Caco-2 (cell line): ENCODE measurements at regions not wholly inside any gene's neighbourhood (a gene's known extent, or its start where the extent isn't known, plus 50 kb on each side); places are given as distances from the start of the nearest gene placed in this dataset.

Experiments
- BruUV-seq: library from RNA; stranded (reverse); fragments of 400-500 nt; replicated peaks from 2 replicates; lab custom pipeline; 2021; lab: Mats Ljungman, UMichigan
- CTCF ChIA-PET: fragments of 300-600 bp; sonication (Branson Sonifier 250); formaldehyde crosslinking; loops from one replicate; lab custom pipeline; 2022; ENCODE audit warnings: antibody characterized with exemption; lab: Charles Lee
- POLR2A ChIA-PET: fragments of 300-600 bp; sonication (Branson Sonifier 250); formaldehyde crosslinking; loops from one replicate; lab custom pipeline; 2022; ENCODE audit warnings: antibody characterized with exemption; lab: Charles Lee
- DNase-seq, 2 experiments: peaks; one replicate each; pipeline versions ENCODE4 v3.0.0 to v3.0.0-alpha.2; 2020 to 2022
- H3K27me3 ChIP-seq: replicated peaks from 2 replicates; pipeline ENCODE4 v1.6.0; 2011; ENCODE audit warnings: low read length; ENCODE audit not compliant: control insufficient read depth, insufficient read depth
- H3K36me3 ChIP-seq: 2 replicates; pipeline ENCODE4 v1.5.1; 2011; ENCODE audit warnings: low read length; ENCODE audit not compliant: control insufficient read depth, insufficient read depth
- H3K4me1 ChIP-seq: fragments of 250-450 bp; sonication (Bioruptor Pico); 2 replicates; pipeline ENCODE4 v1.5.1; 2020; ENCODE audit warnings: mild to moderate bottlenecking
- H3K4me3 ChIP-seq: 2 replicates; pipeline ENCODE4 v1.5.1; 2011; ENCODE audit warnings: low read depth, mild to moderate bottlenecking, control low read depth, low read length
- H3K9me3 ChIP-seq: fragments of 250-450 bp; sonication (Bioruptor Pico); 2 replicates; pipeline ENCODE4 v1.5.1; 2020; ENCODE audit warnings: mild to moderate bottlenecking, moderate library complexity
- H3K27ac Mint-ChIP-seq: one replicate; pipeline ENCODE4 v1.8.0; 2022; ENCODE audit warnings: mixed read lengths; ENCODE audit not compliant: unreplicated experiment
- H3K27me3 Mint-ChIP-seq: one replicate; pipeline ENCODE4 v1.8.0; 2022; ENCODE audit warnings: mixed read lengths; ENCODE audit not compliant: insufficient read depth, unreplicated experiment
- H3K36me3 Mint-ChIP-seq: one replicate; pipeline ENCODE4 v1.8.0; 2022; ENCODE audit warnings: mild to moderate bottlenecking, mixed read lengths; ENCODE audit not compliant: insufficient read depth, unreplicated experiment
- H3K4me1 Mint-ChIP-seq: one replicate; pipeline ENCODE4 v1.8.0; 2022; ENCODE audit warnings: low read depth, mixed read lengths; ENCODE audit not compliant: unreplicated experiment
- H3K4me3 Mint-ChIP-seq: one replicate; pipeline ENCODE4 v1.8.0; 2022; ENCODE audit warnings: mild to moderate bottlenecking, moderate library complexity, mixed read lengths; ENCODE audit not compliant: unreplicated experiment
- H3K9me3 Mint-ChIP-seq: one replicate; pipeline ENCODE4 v1.8.0; 2022; ENCODE audit warnings: mixed read lengths; ENCODE audit not compliant: unreplicated experiment
- CTCF ChIP-seq, 2 experiments: fragments of 200-600 bp in 1 of 2; IDR thresholded peaks; 1 replicate in 1 of 2; 2 replicates in 1 of 2; pipeline versions ENCODE4 v1.5.1 to v1.8.0; 2011 to 2022; ENCODE audit warnings: antibody characterized with exemption in 1 of 2, control low read depth in 1 of 2, inconsistent platforms in 1 of 2, low read depth in 1 of 2, low read length in 1 of 2, mild to moderate bottlenecking in 1 of 2, moderate library complexity in 1 of 2; ENCODE audit not compliant: insufficient read depth in 1 of 2, severe bottlenecking in 1 of 2, unreplicated experiment in 1 of 2
- intact Hi-C: fragments of 100-400 bp; cut with micrococcal nuclease; formaldehyde crosslinking; loops from one replicate; pipeline ENCODE4 v1.10.0; 2022; ENCODE audit not compliant: unreplicated experiment

DNA sequence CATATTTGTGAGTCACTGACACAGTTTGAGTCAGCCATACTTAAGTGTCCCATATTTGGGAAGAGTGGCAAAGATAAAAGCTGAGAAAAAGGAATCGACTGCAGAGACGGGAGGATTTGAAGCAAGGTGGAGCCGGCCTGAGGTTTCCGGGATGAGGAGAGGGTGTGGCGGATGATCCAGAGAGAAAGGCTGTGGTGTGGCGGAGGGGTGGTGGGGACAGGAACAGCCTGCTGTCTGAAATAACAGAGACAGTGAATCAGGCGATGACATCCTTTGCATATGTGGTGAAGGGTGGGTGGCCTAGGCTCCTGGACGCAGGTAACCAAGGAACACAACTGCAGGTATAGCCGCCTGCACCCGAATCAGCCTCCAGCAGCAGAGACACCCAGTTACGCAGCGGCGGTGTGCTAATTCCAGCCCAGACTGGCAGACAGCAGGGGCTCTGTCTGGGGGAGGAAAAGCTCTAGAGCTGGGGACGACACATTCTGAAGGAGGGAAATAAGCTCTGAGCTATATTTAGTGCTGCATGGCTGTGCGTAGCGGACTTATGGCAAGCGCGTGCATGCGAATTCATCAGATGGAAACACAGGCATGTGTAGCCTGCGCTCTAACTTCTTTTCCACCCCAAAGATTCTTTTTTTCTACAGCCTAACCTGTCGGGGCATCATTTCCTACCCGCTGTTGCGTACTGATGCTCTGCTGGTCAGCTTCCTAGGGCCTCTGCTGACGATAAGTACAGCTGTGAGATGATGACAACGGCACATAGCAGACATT, 62.7 kb upstream of the BARX2 start:
- no peaks in the 10 kb centered on the region for H3K9me3 ChIP-seq
- H3K36me3 Mint-ChIP-seq: peaks cover 15% of the 10 kb centered on the region
- peak overlapping the region; percentile 94 for H3K27ac Mint-ChIP-seq
- H3K4me3 Mint-ChIP-seq: no peak overlapping the region
- H3K4me1 Mint-ChIP-seq: peaks cover 63% of the 10 kb centered on the region
- peaks cover 23% of the 10 kb centered on the region for H3K9me3 Mint-ChIP-seq
- H3K27me3 ChIP-seq: no peaks in the 10 kb centered on the region
- no peaks in the 10 kb centered on the region for H3K36me3 ChIP-seq
- peaks cover 47% of the 10 kb centered on the region for H3K4me1 ChIP-seq
- intact Hi-C loops: loop anchor here (1.0 kb wide), 1 partner anchor 13 kb away; no protein-coding TSS in a partner anchor
- no peaks in the 10 kb centered on the region for H3K27me3 Mint-ChIP-seq
- TSS peak; percentile 55 for BruUV-seq
- DNase-seq: no peak
- TF ChIP-seq CTCF (IDR thresholded peaks at IDR 0.05; ENCODE audit: insufficient read depth in 1 of 2, low read depth in 1 of 2, low read length in 1 of 2, severe bottlenecking in 1 of 2, unreplicated experiment in 1 of 2): no peak
- H3K4me3 ChIP-seq: no peak overlapping the region
- ChIA-PET CTCF (interaction anchor here (0.7 kb wide), 1 partner anchor 17 kb away, joined by 3 read pairs; no protein-coding TSS in a partner anchor), POLR2A (interaction anchor here (0.5 to 0.6 kb wide), 2 partner anchors 11 to 236 kb away, joined by 3 read pairs; no protein-coding TSS in a partner anchor)

GRCh38 chr11:129308241-129308865, 67.3 kb upstream of the BARX2 start:
- no peaks in the 10 kb centered on the region for H3K27me3 Mint-ChIP-seq
- no peak for DNase-seq
- Histone ChIP-seq H3K9me3 (peaks cover 10% of the 10 kb centered on the region; the same call in 1 of the 2 replicates), H3K27me3 (no peaks in the 10 kb centered on the region), H3K4me3 (no peak overlapping the region), H3K4me1 (peaks cover 7% of the 10 kb centered on the region), H3K36me3 (no peaks in the 10 kb centered on the region)
- POLR2A ChIA-PET: no interaction called here
- no TSS peak for BruUV-seq
- H3K36me3 Mint-ChIP-seq: peaks cover 7% of the 10 kb centered on the region
- CTCF ChIA-PET: no interaction called here
- H3K4me1 Mint-ChIP-seq: peaks cover 28% of the 10 kb centered on the region
- no peak overlapping the region for H3K4me3 Mint-ChIP-seq
- TF ChIP-seq CTCF (IDR thresholded peaks at IDR 0.05; ENCODE audit: insufficient read depth in 1 of 2, low read depth in 1 of 2, low read length in 1 of 2, severe bottlenecking in 1 of 2, unreplicated experiment in 1 of 2): no peak
- peaks cover 25% of the 10 kb centered on the region for H3K9me3 Mint-ChIP-seq
- H3K27ac Mint-ChIP-seq: no peak overlapping the region
- intact Hi-C loops: no loop called here

DNA sequence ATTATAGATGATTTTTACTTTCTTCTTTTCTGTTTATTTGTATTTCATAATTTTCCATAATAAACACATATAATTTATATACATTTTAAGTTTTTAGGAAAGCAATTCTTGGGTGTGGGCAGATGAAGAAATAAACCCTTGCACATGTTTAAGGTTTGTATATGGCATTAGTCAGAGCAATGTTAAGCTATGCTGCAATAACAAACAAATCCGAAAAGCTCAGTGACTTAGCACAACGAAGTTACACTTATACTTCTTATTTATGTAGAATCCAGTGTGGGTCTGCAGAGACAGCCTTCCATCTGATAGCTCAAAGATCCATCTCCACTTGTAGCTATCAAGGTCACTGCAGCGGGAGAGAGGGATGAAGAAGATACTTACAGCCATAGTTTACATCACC, 68.5 kb upstream of the BARX2 start:
- Histone ChIP-seq H3K4me3 (no peak overlapping the region), H3K36me3 (no peaks in the 10 kb centered on the region), H3K4me1 (no peaks in the 10 kb centered on the region), H3K27me3 (no peaks in the 10 kb centered on the region), H3K9me3 (peaks cover 10% of the 10 kb centered on the region; the same call in 1 of the 2 replicates)
- Mint-ChIP-seq H3K9me3 (peaks cover 25% of the 10 kb centered on the region), H3K4me3 (no peak overlapping the region), H3K4me1 (peaks cover 16% of the 10 kb centered on the region), H3K27ac (no peak overlapping the region), H3K27me3 (no peaks in the 10 kb centered on the region), H3K36me3 (peaks cover 7% of the 10 kb centered on the region)
- CTCF ChIA-PET: interaction anchor here (0.8 kb wide), 1 partner anchor 9 kb away, joined by 3 read pairs; no protein-coding TSS in a partner anchor
- no peak for TF ChIP-seq CTCF (IDR thresholded peaks at IDR 0.05; ENCODE audit: insufficient read depth in 1 of 2, low read depth in 1 of 2, low read length in 1 of 2, severe bottlenecking in 1 of 2, unreplicated experiment in 1 of 2)
- no TSS peak for BruUV-seq
- no peak for DNase-seq
- intact Hi-C loops: no loop called here
- POLR2A ChIA-PET: no interaction called here
